Fibroblast of skin of abdomen (primary cell): ENCODE measurements at regions not wholly inside any gene's neighbourhood (a gene's known extent, or its start where the extent isn't known, plus 50 kb on each side); places are given as distances from the start of the nearest gene placed in this dataset.
A peak's percentile ranks its signal among the peaks of the same experiment; 100 is the strongest.

Source experiments
- DNase-seq: peaks from one replicate; pipeline ENCODE4 v3.0.0-alpha.2; 2013

DNA sequence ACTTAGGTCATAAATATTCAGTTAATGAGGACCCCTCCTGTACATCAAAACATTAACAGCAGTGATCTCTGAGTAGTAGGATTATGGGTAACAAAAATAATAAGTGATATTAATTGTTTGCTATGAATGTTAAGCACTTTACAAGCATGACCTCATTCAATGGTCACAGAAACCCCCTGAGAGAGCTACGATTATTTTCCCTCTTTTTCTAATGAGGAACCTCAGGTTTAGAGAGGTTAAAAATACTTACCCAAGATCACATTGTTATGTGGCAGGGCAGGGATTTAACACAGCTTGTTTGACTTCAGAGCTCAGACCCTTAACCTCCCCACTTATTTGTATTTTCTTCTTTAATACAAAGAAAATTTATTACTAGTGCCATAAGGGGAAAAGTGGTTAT, 228.2 kb downstream of the TBL1XR1 start:
- no peak for DNase-seq

DNA sequence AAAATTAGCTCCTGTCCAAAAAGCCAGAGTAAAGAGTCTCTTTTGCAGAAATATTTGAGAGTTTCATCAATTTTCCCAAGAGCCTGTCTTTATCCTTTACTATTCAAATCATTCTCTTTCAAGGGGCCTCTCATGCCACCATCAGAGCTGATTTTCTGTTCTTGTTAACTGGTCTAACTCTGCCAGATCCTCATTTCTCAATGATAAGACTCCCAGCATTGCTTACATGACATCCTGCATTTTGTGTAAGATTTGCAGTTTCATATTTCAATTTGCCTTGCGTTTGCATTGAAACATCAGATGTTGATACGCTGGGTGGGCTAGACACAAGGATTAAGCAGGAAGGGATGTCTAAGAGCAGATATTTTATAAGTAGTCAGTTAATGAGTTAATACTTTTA, 228.7 kb downstream of the TBL1XR1 start:
- DNase-seq = no peak

DNA sequence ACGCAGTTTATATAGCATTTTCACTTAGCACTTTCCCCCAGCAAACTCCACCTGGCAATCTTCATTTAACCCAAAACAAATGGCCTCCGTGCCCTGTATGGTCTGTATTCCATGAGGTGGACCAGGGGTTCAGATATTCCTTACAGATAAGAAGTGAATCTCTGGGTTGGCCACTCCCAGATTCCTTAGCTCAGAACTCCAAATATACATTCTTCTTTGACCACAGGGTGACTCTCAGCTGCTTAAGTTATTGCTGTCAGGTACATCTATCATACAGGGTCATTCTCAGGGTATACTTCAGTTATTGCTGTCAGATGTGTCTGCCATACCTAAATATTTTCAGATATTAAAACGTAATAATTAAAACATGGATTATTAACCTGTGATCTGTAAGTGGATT, 229.8 kb downstream of the TBL1XR1 start:
- peak; percentile 59 for DNase-seq

DNA sequence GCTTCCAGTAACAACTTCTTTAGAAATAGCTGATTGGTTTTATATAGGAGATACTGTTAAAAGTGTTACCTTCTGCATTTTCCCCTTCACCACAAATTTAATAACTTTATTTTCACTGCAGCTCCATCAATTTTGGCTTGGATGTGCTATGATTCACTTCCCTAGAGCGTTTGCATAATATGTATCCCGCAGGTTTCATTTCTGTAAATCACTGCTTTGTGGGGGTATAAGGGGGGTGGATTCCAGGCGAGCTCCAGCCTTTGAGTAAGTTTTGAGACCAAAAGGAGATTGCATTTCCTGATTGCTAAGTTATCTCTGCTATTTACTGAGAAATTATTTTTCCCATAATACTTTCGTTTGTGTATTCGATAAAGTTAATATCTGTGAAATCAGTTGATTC, 232.6 kb downstream of the TBL1XR1 start:
- DNase-seq = no peak

DNA sequence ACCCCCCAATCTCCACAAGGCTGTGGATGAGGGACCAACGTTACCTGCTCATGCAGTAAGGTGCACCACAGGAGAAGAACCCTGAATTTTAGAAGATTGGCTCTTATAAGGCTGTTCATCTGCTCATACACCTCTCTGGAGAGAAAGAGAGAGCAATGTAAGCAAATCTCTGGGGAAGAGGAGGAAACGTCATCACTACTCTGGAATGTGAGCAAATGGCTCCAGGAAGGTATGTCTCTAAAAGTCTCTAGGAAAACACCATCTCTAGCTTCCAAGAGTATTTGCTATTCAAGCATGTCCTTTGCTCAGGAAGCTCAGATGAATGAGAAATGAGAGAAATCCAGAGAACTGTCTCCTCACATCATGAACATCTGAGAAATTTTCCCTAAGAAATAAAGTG, 235.4 kb downstream of the TBL1XR1 start:
- peak; percentile 56 for DNase-seq

DNA sequence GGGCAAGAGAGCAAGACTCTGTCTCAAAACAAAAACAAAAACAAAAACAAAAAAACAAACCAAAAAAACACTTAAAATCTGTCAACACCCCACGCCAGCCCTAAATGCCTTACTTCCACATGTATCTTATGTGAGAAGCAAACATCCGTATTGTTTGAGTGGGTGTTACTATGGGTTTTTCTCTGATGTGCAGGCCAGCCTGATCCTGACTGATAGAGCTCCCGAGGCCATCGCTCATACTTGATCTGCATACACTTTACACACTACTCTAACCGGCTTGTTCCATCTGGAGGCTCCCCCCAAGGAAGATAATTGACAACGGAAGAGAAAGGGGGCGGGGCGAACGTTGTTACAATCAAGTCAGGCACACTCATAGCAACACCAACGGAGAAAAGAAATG, 237.4 kb downstream of the TBL1XR1 start:
- DNase-seq = no peak

DNA sequence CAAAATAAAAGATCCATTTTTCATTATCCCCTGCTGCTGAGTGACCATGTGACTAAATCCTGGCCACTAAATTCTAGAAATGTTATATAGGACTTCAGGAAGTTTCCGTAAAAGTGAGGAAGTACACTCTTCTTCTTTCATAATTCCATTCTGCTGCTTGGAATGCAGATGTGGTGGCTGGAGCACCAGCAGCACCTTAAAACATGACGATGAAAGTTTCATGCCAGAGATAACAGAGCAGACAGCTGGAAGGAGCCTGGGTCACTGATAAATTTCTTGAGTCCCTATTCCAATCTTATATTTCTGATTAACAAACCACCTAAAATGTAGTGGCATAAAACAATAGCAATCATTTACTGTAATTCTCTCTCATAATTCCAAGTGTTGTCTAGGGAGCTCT, 238.7 kb downstream of the TBL1XR1 start:
- no peak for DNase-seq

DNA sequence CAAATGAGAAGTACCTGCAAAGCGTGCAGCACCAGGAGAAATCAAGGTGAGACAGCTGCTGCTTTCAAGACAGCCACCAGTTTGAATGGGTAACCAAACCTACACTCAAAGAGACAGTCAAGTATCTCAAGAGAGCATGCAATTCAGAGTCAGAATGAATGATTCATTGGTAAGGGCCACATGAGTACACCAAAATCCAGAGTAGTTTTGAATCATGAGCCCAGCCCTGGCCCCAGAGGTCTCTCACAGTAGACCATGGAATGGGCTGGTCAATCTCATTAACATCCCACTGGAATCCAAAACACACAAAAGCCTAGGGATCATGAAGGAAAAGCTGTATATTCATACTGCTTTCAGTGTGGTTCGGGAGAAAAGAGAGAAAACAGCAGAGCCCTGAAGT, 242.8 kb downstream of the TBL1XR1 start:
- DNase-seq = no peak

DNA sequence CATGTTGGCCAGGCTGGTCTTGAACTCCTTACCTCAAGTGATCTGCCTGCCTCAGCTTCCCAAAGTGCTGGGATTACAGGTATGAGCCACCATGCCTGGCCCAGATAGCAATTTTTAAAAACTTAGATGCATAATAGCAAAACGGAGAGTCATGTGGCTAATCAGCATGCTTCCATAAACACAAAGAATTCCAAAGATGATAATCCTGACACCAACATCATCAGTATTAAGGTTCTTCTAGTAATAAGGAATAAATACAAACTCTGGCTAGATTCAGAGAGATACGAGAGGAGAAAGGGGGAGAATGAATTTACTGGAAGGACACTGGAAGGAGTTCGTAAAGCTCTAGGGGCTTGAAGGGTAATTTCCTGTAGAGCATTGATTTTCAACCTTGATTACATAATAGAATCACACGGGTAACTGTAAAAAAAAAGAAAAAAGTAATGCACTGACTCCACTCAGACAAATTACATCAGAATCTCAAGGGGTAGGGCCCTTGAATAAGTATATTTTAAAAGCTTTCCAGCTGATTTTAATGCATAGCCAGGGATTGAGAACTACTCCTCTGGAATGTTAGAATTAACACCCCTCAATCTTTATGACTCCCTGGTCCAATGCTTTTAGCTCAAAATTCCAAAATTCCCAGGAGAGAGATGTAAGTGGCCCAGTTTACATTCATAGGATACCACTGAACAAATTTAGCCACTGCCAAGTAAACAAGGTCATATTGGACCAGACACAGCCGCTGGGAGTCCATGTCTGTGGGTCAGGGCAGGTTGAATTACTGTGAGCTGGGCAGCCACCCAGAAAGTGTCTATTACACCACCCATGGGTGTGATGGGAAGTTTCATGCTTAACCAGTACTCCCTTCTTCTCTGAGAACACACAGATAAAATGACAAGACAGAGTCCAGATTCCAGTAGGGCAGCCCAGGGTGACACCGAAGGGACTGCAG, 243.9 kb downstream of the TBL1XR1 start:
- peak; percentile 72 for DNase-seq

DNA sequence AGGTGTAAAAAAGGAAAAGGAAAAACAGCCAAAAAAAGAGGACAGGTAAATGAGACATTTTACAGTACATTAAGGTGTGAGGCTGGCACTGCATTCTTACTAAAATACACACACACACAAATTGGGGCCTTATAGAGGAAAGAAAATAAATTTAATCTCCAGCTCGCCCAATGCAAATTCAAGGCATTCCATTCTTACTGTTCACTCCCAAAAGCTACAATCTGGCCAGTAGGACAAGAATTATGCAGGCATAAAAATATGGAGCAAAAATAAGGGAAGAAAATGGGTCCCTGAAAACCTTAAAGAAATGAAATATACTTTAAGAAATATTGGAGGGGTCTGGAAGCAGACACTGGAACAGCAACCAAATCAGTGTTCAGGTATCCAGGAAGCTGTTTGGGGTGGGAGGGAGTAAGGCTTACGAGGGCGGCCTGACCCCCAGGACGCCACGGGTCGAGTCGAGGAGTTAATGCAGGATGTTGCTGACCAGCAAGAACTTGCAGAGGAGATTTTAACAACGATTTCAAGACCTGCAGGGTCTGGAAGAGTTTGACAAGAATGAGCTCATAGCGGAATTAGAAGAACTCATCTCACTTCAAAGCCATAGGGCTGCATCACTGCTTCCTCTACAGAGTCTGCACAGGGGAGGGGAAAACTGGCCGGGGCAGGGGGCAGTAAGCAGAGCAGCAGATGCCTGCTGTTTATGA, 245.5 kb downstream of the TBL1XR1 start:
- DNase-seq = peak; percentile 35

DNA sequence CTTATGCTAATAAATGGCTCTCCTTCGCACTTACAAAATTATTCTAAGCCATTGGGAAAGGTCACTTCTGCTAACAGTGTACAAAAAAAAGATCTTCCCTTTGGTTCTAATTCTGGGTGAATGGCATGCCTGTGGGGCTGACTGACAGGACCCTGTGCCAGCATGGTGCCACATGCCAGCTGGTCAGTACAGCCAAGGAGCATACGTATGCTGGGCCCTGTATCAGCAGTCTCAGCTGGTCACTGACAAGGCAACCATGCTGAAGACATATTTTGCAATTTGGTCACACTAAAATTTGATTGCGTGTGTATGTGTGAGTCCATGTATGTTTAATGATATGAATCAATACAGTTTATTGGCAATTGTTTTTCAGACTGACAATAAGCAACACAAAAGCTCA, 246.1 kb downstream of the TBL1XR1 start:
- no peak for DNase-seq

DNA sequence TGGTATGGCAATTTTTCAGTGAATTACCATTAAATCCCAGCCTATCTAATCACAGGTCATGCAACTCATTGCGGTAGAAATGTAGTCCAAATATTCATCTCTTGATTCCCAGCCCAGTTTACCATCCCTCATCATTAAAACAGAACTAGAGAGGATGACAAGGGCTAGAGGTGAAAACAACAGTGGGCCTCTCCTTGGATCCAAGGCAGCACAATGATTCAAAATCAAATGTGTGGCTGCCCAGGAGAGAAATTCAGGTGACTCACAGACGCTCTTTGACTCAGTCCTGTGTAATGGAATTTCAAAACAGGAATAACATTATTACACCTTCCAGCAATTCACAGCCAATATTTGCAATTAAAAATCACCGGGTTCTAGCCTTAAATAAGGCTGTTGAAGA, 246.5 kb downstream of the TBL1XR1 start:
- DNase-seq = peak; percentile 59

DNA sequence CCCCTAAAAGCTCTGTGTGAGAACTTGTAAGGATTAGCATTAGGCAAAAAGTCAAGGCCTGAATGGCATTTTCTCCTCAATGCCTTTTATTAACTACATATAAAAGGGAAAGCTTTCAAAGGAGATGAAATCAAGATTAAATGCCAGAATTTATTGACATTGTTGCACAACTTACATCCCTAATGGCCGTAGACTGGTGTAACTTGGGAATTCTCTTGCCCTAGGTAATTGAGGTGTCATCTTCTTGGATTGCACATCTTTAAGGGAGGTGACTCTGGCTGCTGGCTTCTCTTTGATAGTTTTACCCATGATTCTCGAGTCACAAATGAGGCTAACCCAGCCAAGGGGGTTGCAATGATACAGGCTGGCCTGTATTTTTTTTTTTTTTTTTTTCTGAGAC, 249.1 kb downstream of the TBL1XR1 start:
- no peak for DNase-seq

DNA sequence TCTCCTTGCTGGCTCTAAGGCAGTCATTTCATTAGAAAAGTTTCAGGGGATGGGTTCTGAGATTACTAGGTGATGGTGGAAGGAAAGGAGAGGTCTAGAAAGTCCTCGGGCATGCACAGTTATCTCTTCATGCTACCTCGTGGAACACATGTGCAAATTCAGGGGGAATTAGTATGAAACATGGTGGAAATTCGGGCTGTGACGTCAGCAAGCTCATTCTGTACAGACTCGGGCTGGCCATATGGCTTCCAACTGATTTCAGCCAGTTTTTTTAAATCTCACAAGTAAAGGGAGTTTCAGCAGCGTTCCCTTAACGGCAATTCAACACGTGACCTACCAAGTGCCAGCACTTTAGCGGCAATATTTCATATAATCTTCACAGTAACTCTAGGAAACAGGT, 251.1 kb downstream of the TBL1XR1 start:
- no peak for DNase-seq

DNA sequence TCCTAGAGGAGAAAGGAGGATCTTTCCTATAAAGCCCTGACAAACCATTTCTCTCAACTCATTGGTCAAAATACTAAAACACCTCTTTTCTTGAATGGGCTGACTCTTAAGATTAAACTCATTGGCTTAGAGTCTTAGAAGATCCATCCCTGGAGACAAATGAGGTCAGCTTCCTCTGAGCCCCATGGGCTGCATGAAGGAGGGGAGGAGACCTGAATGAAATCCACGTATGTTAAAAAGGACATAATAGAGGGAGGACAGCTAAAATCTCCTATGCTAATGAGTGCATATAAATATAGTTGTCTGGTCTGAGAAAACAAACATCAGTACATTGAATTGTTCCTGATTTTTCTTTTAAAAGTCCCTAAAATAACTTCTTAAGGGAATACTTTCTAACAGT, 255.0 kb downstream of the TBL1XR1 start:
- no peak for DNase-seq

DNA sequence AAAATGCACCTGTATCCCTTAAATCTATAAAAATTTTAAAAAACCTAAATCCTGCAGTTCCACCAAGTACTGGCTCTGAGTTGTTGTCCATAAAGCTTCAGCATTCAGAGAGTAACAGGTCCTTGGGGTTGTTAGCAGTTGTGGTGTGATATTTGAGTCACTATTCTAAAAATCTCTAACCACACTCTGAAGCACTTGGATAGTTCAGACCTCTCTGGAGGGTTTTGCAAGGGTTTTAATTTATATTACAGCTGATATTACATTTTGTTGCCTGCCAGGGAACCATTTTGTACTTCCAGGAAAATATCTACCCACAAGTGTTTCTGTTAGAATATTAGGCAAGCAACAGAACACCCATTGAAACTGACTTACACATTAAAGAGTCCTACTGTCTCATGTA, 255.6 kb downstream of the TBL1XR1 start:
- no peak for DNase-seq

DNA sequence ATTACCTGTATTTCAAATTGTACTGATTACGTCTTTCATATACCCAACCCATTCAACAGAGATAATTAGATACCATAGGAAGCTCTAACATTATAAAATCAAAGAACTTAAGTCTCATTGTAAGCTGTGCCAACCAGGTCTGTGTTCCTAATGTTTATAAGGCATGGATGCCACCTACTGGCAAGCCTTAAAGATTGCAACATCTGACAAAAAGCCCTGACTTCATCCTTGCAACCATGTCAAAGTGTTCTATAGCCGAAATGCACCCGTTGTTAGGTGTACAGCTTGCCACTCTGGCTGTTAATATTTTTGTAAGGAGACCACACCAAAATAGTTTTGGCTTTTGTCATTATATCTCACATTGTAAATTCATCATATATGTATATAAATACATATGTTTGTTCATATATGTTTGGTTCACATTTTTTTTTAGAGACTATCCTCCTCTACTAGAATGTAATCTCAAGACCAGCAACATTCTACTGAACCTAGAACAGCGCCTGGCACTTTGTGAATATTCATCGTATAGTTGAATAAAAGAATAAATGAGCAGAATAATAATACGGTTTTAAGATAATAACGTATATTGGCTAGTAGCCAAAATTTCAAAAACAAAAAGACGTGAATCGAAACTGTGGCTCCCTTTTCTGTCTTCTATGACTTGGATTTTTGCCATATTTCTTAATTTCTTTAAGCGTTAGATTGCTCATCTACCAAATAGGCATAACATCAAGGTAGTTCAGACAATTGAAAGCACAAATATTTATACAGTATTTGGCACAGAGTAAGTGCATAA, 258.1 kb downstream of the TBL1XR1 start:
- peak; percentile 81 for DNase-seq

DNA sequence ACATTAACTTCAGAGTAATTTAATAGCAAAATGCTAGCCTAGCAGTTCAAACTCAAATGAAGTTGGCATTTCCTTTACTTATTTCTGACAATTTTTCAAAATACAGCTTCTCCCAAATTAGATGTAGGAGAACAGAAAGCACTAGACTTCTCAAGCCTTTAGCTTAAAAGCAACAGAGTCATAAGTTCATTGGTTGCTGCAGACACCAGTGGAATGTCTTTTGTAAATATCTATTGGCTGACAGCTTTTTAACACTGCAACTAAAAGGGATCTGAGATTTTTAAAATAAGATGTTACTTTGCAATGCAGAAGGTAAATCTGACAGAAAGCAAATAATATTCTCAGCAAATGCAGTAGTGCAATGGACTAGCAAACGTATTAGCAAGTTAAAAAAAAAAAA, 259.3 kb downstream of the TBL1XR1 start:
- no peak for DNase-seq

DNA sequence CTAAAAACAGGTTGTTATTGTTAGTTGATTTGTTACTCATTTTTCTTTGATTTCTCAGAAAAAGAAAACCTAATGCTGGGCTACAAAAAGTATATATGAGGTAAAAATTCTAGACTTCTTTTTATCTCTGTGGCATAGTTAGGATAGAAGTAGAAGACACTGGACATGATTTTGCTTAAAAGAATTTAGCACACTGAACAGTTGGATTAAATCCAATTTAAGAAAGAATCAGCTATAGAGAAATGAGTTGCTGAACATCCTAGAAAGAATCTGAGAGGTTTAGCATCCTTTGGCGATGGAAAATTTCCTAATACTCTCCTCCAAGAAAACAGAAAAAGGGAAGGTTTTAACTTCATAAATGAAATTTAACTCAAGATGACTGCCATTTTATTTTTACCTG, 259.7 kb downstream of the TBL1XR1 start:
- peak; percentile 64 for DNase-seq

DNA sequence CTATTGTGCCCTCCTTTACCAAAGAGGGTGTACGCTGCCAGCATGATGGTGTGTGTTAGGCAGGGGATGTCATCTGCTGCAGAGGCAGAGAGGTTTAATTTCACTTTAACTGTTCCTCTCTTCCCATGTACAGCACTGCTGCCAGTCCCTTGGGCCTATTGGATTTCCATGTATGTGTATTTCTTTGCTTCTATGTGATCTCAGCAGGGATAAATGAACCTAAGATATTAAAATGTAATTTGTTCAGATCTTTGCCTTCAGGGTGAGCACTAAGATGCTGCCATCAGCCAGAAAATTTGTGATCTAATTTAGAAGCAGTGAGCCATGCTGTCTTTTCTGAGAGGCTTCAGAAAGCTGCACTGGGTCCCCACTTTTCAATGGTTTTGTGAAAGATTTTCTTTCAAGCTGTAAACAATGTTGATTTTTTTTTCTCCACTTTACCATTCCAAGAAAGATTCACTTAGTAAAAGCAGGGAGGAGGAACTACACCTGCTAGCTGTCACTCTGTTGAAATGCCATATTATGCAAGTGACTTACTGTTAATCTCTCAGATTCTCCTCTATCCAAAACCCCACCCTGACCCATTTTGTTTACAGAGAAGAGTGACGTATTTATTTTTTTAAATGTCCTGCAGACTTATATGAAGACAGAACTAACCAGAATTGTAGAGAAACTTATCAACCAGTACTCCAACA, 261.9 kb downstream of the TBL1XR1 start:
- no peak for DNase-seq

DNA sequence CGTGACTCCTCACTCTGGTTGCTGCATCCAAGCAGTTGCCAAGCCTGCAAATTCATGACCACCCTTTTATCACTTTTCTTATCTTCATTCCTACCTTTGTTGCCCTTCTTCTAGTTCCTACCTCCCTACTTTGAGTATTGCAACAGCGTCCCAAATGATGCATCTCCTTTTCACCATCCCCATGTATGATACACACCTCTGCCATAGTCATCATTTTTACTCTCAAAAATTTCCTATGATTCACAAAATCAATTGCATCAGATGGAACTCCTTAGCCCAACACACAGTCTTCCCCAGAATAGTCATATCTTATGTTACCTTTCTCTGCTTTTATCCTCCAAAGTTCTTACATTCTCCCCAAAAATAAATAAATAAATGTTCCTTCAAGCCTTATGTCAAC, 262.6 kb downstream of the TBL1XR1 start:
- DNase-seq = no peak

DNA sequence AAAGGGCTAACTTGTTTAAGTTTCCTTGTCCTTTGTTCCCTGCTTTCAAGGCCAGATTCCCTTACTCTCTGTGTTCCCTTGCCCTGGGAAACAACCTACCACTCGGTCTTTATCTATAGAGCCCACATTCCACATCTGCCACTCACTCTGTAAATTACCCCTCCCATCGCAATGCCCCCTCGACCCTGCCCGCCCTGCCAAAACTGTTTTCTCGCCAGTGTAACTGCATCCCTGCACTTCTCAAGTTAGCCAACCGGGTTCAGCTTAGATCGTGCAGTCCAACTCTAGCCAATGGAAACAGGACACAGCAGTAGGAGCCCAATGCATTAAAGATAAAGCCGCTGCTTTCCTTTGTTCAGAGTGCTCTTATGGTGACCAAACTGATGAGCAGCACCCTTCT, 263.6 kb downstream of the TBL1XR1 start:
- no peak for DNase-seq

DNA sequence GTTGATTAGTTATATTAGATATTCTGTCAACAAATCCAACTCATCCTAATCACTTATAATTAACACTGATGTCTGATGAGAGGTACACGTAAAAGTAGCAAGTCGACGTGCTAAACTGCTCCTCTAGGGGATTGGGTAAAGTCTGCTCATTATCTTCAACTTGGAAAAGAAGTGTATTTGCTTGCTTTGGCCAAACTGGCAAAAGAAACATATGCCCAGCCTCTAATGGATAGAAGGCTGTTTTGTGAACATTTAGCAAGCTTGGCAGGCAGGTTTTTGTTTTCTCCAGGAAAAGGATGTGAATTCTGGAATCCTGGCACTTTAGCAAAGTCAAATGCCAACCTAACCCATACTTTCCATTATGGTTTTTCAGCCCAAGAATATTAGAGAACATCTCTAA, 264.8 kb downstream of the TBL1XR1 start:
- DNase-seq = no peak
